Stomach smooth muscle (tissue), 2 donors: ENCODE measurements at regions not wholly inside any gene's neighbourhood (a gene's known extent, or its start where the extent isn't known, plus 50 kb on each side); places are given as distances from the start of the nearest gene placed in this dataset.

ENCODE experiments used
- H3K27ac ChIP-seq: one replicate; pipeline ENCODE4 v1.7.0; 2013; ENCODE audit warnings: mild to moderate bottlenecking, low read length, inconsistent platforms
- H3K27me3 ChIP-seq, 2 donors: one replicate each; pipeline ENCODE4 v1.7.0; 2013; ENCODE audit warnings: low read length in 2 of 2; ENCODE audit not compliant: insufficient read depth in 2 of 2, control insufficient read depth in 1 of 2
- H3K36me3 ChIP-seq, 2 donors: one replicate each; pipeline ENCODE4 v1.7.0; 2013; ENCODE audit warnings: low read length in 2 of 2; ENCODE audit not compliant: control insufficient read depth in 2 of 2, insufficient read depth in 2 of 2
- H3K4me1 ChIP-seq: one replicate; pipeline ENCODE4 v1.7.0; 2013; ENCODE audit warnings: low read length; ENCODE audit not compliant: control insufficient read depth, insufficient read depth
- H3K4me3 ChIP-seq, 2 donors: one replicate each; pipeline ENCODE4 v1.7.0; 2013; ENCODE audit warnings: low read length in 2 of 2
- H3K9ac ChIP-seq, 2 donors: one replicate each; pipeline ENCODE4 v1.7.0; 2013; ENCODE audit warnings: low read length in 2 of 2, mild to moderate bottlenecking in 1 of 2
- H3K9me3 ChIP-seq, 2 donors: one replicate each; pipeline ENCODE4 v1.7.0; 2013; ENCODE audit warnings: low read length in 2 of 2; ENCODE audit not compliant: control insufficient read depth in 2 of 2
- donor health status: healthy.
- donor health status: Pancreatic carcinoma.

GRCh38 chr3:70393881-70394612 lies 81.6 kb upstream of the MDFIC2 start:
- Histone ChIP-seq H3K27me3 (no peaks in the 10 kb centered on the region), H3K27ac (no peak overlapping the region), H3K9me3 (no peaks in the 10 kb centered on the region), H3K9ac (no peak overlapping the region), H3K4me3 (no peak overlapping the region), H3K4me1 (no peaks in the 10 kb centered on the region), H3K36me3 (no peaks in the 10 kb centered on the region)

- Histone ChIP-seq H3K4me1 (no peaks in the 10 kb centered on the region), H3K4me3 (no peak overlapping the region), H3K9me3 (peaks cover 0 to 3% of the 10 kb centered on the region in 2 donors), H3K27ac (no peak overlapping the region), H3K36me3 (no peaks in the 10 kb centered on the region), H3K27me3 (no peaks in the 10 kb centered on the region), H3K9ac (no peak overlapping the region)
These were observed 79.8 kb upstream of the MDFIC2 start for GRCh38 chr3:70392227-70392626.

- H3K9ac ChIP-seq: no peak overlapping the region
- no peak overlapping the region for H3K4me3 ChIP-seq
- H3K4me1 ChIP-seq: no peaks in the 10 kb centered on the region
- no peaks in the 10 kb centered on the region for H3K27me3 ChIP-seq
- H3K36me3 ChIP-seq: no peaks in the 10 kb centered on the region
- H3K27ac ChIP-seq: no peak overlapping the region
- H3K9me3 ChIP-seq: peaks cover 0 to 3% of the 10 kb centered on the region in 2 donors
These were observed 75.5 kb upstream of the MDFIC2 start for GRCh38 chr3:70387889-70388288.

- Histone ChIP-seq H3K4me3 (no peak overlapping the region), H3K36me3 (no peaks in the 10 kb centered on the region), H3K9me3 (peaks cover 0 to 3% of the 10 kb centered on the region in 2 donors), H3K9ac (no peak overlapping the region), H3K27ac (no peak overlapping the region), H3K27me3 (no peaks in the 10 kb centered on the region), H3K4me1 (no peaks in the 10 kb centered on the region)
These were observed 74.4 kb upstream of the MDFIC2 start for GRCh38 chr3:70386846-70387245.

- H3K27ac ChIP-seq: no peak overlapping the region
- H3K27me3 ChIP-seq: no peaks in the 10 kb centered on the region
- H3K9ac ChIP-seq: no peak overlapping the region
- peaks cover 0 to 3% of the 10 kb centered on the region in 2 donors for H3K9me3 ChIP-seq
- no peak overlapping the region for H3K4me3 ChIP-seq
- H3K36me3 ChIP-seq: no peaks in the 10 kb centered on the region
- H3K4me1 ChIP-seq: no peaks in the 10 kb centered on the region
These were observed 73.6 kb upstream of the MDFIC2 start for GRCh38 chr3:70386043-70386442.

GRCh38 chr3:70383360-70383831 lies 71.0 kb upstream of the MDFIC2 start:
- no peak overlapping the region for H3K9ac ChIP-seq
- H3K36me3 ChIP-seq: no peaks in the 10 kb centered on the region
- no peak overlapping the region for H3K27ac ChIP-seq
- H3K9me3 ChIP-seq: no peaks in the 10 kb centered on the region
- H3K27me3 ChIP-seq: no peaks in the 10 kb centered on the region
- H3K4me1 ChIP-seq: no peaks in the 10 kb centered on the region
- H3K4me3 ChIP-seq: no peak overlapping the region

- H3K27ac ChIP-seq: no peak overlapping the region
- H3K27me3 ChIP-seq: no peaks in the 10 kb centered on the region
- H3K4me1 ChIP-seq: no peaks in the 10 kb centered on the region
- H3K9me3 ChIP-seq: no peaks in the 10 kb centered on the region
- no peak overlapping the region for H3K9ac ChIP-seq
- no peak overlapping the region for H3K4me3 ChIP-seq
- H3K36me3 ChIP-seq: no peaks in the 10 kb centered on the region
These were observed 61.7 kb upstream of the MDFIC2 start for GRCh38 chr3:70374179-70374578.
